K562 (cell line): ENCODE measurements at regions not wholly inside any gene's neighbourhood (a gene's known extent, or its start where the extent isn't known, plus 50 kb on each side); places are given as distances from the start of the nearest gene placed in this dataset.

Source experiments
- CBFB ChIP-seq: sonication (generic); formaldehyde crosslinking; IDR thresholded peaks from 2 replicates; pipeline ENCODE4 v1.4.0; 2020; ENCODE audit warnings: mild to moderate bottlenecking, missing genetic modification reagents
- EP300 ChIP-seq: IDR thresholded peaks from 2 replicates; pipeline ENCODE4 v1.6.1; 2012; ENCODE audit warnings: low read length, improper control_type of control experiment
- HIVEP1 ChIP-seq: fragments of 250-450 bp; sonication (Bioruptor Pico); IDR thresholded peaks from 2 replicates; pipeline ENCODE4 v1.4.0; 2020; ENCODE audit warnings: mild to moderate bottlenecking
- KLF16 ChIP-seq: IDR thresholded peaks from 2 replicates; pipeline ENCODE4 v1.6.1; 2016; ENCODE audit warnings: antibody characterized with exemption
- NBN ChIP-seq: fragments of 450-650 bp; IDR thresholded peaks from 2 replicates; pipeline ENCODE4 v1.6.1; 2016; ENCODE audit warnings: low read depth, mild to moderate bottlenecking
- NCOR1 ChIP-seq: fragments of 450-650 bp; IDR thresholded peaks from 2 replicates; pipeline ENCODE4 v1.6.1; 2016; ENCODE audit warnings: mild to moderate bottlenecking, moderate library complexity
- RCOR1 ChIP-seq, 2 experiments: IDR thresholded peaks; 2 replicates each; pipeline ENCODE4 v1.6.1; 2012; ENCODE audit warnings: low read depth in 2 of 2, low read length in 2 of 2, borderline replicate concordance in 1 of 2, improper control_type of control experiment in 1 of 2
- SREBF2 ChIP-seq: sonication (generic); formaldehyde crosslinking; IDR thresholded peaks from 2 replicates; pipeline ENCODE4 v1.4.0; 2020; ENCODE audit warnings: mild to moderate bottlenecking, missing genetic modification reagents
- TAL1 ChIP-seq: fragments of 450-650 bp; IDR thresholded peaks from 2 replicates; pipeline ENCODE4 v1.6.1; 2016; ENCODE audit warnings: mild to moderate bottlenecking
- TBL1XR1 ChIP-seq, 2 experiments: IDR thresholded peaks; 2 replicates each; pipeline ENCODE4 v1.6.1; 2012; ENCODE audit warnings: improper control_type of control experiment in 2 of 2, low read length in 2 of 2, mild to moderate bottlenecking in 1 of 2
- TCF7L2 ChIP-seq: fragments of 150-350 bp; IDR thresholded peaks from 2 replicates; pipeline ENCODE4 v1.6.1; 2016; ENCODE audit warnings: low read depth, mild to moderate bottlenecking, low read length, moderate library complexity
- TEAD4 ChIP-seq, 2 experiments: sonication (generic) in 1 of 2; formaldehyde crosslinking in 1 of 2; IDR thresholded peaks; 2 replicates each; pipeline versions ENCODE4 v1.6.1 to v1.8.0; 2012 to 2022; ENCODE audit warnings: borderline replicate concordance in 1 of 2, inconsistent platforms in 1 of 2, low read length in 1 of 2, mild to moderate bottlenecking in 1 of 2, missing genetic modification reagents in 1 of 2
- TFAM ChIP-seq: fragments of 250-450 bp; sonication (Bioruptor Pico); conservative IDR thresholded peaks from 2 replicates; pipeline ENCODE4 v1.5.0; 2021; ENCODE audit warnings: mild to moderate bottlenecking, moderate library complexity
- ZNF778 ChIP-seq: fragments of 450-650 bp; formaldehyde crosslinking; IDR thresholded peaks from 2 replicates; pipeline ENCODE4 v1.4.0; 2020; ENCODE audit warnings: mild to moderate bottlenecking, moderate library complexity
- TF ChIP-seq, protein P1 (sequence below): fragments of 450-650 bp; IDR thresholded peaks from 2 replicates; pipeline ENCODE4 v1.6.1; 2017; ENCODE audit warnings: antibody characterized with exemption, mild to moderate bottlenecking
- TF ChIP-seq, protein P2 (sequence below), 2 experiments: fragments of 450-650 bp; IDR thresholded peaks; 2 replicates each; pipeline ENCODE4 v1.6.1; 2016; ENCODE audit warnings: mild to moderate bottlenecking in 2 of 2, borderline replicate concordance in 1 of 2, low read depth in 1 of 2, moderate library complexity in 1 of 2

DNA sequence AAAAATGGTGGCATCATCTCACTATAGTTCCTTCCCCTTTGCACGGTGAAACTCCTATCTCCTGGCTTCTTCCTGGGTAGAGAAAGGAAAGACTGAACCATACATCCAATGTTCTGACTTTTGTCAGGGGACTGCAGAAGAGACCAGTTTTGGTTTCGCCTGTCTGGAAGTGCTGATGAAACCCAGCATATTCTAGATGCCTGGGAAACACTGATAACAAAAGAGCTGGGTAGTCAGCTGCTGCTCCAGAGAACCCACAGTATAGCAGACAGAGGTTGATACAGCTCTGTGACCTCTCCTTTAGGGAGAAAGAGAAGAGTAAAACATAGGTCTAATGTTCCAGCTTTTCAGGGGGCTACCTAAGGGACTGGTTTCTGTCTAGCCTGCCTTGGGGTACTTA, 695.3 kb downstream of the DIAPH3 start (continued):
- no peak for TF ChIP-seq TFAM (CRISPR knock-in tag)
- TF ChIP-seq TBL1XR1 (IDR thresholded peaks at IDR 0.05; ENCODE audit: low read length in 2 of 2) = no peak
- peak in 1 of 2 experiments; percentile 67; a peak in 2 of 4 replicates for TF ChIP-seq RCOR1 (IDR thresholded peaks at IDR 0.05; ENCODE audit: borderline replicate concordance in 1 of 2, low read depth in 2 of 2, low read length in 2 of 2)
- TF ChIP-seq ZNF778 (CRISPR knock-in tag) = no peak
- peak; percentile 40 for TF ChIP-seq KLF16
- TF ChIP-seq, protein P1, sequence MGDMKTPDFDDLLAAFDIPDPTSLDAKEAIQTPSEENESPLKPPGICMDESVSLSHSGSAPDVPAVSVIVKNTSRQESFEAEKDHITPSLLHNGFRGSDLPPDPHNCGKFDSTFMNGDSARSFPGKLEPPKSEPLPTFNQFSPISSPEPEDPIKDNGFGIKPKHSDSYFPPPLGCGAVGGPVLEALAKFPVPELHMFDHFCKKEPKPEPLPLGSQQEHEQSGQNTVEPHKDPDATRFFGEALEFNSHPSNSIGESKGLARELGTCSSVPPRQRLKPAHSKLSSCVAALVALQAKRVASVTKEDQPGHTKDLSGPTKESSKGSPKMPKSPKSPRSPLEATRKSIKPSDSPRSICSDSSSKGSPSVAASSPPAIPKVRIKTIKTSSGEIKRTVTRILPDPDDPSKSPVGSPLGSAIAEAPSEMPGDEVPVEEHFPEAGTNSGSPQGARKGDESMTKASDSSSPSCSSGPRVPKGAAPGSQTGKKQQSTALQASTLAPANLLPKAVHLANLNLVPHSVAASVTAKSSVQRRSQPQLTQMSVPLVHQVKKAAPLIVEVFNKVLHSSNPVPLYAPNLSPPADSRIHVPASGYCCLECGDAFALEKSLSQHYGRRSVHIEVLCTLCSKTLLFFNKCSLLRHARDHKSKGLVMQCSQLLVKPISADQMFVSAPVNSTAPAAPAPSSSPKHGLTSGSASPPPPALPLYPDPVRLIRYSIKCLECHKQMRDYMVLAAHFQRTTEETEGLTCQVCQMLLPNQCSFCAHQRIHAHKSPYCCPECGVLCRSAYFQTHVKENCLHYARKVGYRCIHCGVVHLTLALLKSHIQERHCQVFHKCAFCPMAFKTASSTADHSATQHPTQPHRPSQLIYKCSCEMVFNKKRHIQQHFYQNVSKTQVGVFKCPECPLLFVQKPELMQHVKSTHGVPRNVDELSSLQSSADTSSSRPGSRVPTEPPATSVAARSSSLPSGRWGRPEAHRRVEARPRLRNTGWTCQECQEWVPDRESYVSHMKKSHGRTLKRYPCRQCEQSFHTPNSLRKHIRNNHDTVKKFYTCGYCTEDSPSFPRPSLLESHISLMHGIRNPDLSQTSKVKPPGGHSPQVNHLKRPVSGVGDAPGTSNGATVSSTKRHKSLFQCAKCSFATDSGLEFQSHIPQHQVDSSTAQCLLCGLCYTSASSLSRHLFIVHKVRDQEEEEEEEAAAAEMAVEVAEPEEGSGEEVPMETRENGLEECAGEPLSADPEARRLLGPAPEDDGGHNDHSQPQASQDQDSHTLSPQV = no peak
- 0 out of 2 replicates have a peak, but pooled peaks have one; percentile 25 for TF ChIP-seq TCF7L2
- TF ChIP-seq TEAD4 (IDR thresholded peaks at IDR 0.05; ENCODE audit: low read length) = peak; percentile 89
- no peak for TF ChIP-seq TEAD4 (CRISPR knock-in tag; IDR thresholded peaks at IDR 0.05; ENCODE audit: borderline replicate concordance)
- peak; percentile 78 for TF ChIP-seq NCOR1
- TF ChIP-seq, protein P2, sequence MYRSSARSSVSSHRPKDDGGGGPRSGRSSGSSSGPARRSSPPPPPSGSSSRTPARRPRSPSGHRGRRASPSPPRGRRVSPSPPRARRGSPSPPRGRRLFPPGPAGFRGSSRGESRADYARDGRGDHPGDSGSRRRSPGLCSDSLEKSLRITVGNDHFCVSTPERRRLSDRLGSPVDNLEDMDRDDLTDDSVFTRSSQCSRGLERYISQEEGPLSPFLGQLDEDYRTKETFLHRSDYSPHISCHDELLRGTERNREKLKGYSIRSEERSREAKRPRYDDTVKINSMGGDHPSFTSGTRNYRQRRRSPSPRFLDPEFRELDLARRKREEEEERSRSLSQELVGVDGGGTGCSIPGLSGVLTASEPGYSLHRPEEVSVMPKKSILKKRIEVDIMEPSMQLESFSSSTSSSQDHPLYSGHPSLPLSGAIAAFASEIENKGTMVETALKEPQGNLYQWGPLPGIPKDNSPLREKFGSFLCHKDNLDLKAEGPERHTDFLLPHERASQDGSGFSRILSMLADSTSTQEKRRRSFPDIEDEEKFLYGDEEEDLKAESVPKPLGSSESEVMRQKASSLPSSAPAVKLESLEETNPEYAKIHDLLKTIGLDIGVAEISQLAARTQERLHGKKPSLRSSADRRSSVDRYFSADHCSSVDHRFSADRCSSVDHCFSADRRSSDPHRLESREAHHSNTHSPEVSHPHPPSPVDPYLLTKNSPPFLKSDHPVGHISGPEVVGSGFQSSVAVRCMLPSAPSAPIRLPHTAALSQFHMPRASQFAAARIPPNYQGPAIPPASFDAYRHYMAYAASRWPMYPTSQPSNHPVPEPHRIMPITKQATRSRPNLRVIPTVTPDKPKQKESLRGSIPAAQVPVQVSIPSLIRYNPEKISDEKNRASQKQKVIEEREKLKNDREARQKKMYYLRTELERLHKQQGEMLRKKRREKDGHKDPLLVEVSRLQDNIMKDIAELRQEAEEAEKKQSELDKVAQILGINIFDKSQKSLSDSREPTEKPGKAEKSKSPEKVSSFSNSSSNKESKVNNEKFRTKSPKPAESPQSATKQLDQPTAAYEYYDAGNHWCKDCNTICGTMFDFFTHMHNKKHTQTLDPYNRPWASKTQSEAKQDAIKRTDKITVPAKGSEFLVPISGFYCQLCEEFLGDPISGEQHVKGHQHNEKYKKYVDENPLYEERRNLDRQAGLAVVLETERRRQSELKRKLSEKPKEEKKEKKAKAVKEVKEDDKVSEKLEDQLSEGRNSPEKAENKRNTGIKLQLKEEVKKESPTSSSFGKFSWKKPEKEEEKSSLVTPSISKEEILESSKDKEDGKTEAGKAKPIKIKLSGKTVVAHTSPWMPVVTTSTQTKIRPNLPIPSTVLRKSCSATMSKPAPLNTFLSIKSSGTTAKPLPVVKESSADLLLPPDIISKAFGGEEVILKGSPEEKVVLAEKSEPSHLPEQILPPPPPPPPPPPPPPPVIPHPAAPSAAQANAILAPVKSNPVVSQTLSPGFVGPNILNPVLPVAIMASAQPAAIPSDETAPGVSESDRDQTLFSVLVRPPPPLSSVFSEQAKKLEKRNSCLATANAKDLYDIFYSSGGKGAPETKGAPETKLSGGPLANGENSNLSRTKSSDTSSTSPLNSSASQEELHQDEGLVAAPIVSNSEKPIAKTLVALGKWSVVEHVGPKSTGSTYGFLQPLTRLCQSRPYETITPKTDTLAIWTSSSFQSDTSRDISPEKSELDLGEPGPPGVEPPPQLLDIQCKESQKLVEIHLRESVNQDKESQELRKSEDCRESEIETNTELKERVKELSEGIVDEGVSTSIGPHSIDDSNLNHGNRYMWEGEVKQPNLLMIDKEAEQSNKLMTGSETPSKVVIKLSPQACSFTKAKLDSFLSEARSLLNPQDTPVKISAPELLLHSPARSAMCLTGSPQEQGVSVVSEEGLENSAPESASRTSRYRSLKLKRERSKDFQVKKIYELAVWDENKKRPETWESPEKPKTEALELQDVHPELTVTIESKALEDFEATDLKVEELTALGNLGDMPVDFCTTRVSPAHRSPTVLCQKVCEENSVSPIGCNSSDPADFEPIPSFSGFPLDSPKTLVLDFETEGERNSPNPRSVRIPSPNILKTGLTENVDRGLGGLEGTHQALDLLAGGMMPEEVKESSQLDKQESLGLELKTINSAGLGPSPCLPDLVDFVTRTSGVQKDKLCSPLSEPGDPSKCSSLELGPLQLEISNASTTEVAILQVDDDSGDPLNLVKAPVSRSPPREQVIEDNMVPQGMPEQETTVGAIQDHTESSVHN (IDR thresholded peaks at IDR 0.05; ENCODE audit: borderline replicate concordance in 1 of 2, low read depth in 1 of 2) = peak in 1 of 2 experiments; percentile 64; a peak in 1 of 4 replicates
- TF ChIP-seq SREBF2 (CRISPR knock-in tag) = no peak
- peak; percentile 79 for TF ChIP-seq EP300
- TF ChIP-seq HIVEP1 = no peak
- no peak for TF ChIP-seq NBN
- no peak for TF ChIP-seq CBFB (CRISPR knock-in tag)
- TF ChIP-seq TAL1 = peak; percentile 85
